KBM-7 (cell line): ENCODE measurements at regions not wholly inside any gene's neighbourhood (a gene's known extent, or its start where the extent isn't known, plus 50 kb on each side); places are given as distances from the start of the nearest gene placed in this dataset.
A peak's percentile ranks its signal among the peaks of the same experiment; 100 is the strongest.

Experiments
- DNase-seq: peaks from one replicate; pipeline ENCODE4 v3.0.0-alpha.2; 2015
- in situ Hi-C: fragments of 300-500 bp; cut with MboI; formaldehyde crosslinking; loops from 2 replicates; pipeline ENCODE4 v1.14.3; 2020; ENCODE audit warnings: low sequenced_read_pairs, low pct_unique_long_range_greater_than_20kb, mixed read lengths

- DNase-seq, result no peak
- in situ Hi-C loops, result no loop called here
Measured at GRCh38 chr7:42693722-42694121, 218.1 kb downstream of the C7orf25 start.

GRCh38 chr7:42692621-42693020, 219.2 kb downstream of the C7orf25 start:
- in situ Hi-C loops, result no loop called here

GRCh38 chr7:42690794-42691639, 220.9 kb downstream of the C7orf25 start:
- peak; percentile 42 for DNase-seq

More at GRCh38 chr7:42692621-42693020, 219.2 kb downstream of the C7orf25 start:
- DNase-seq, result no peak

GRCh38 chr7:42689626-42690025, 222.2 kb downstream of the C7orf25 start:
- DNase-seq, result no peak
- in situ Hi-C loops, result no loop called here

More at GRCh38 chr7:42690794-42691639, 220.9 kb downstream of the C7orf25 start:
- in situ Hi-C loops, result no loop called here

GRCh38 chr7:42688056-42688371, 223.9 kb downstream of the C7orf25 start:
- in situ Hi-C loops, result no loop called here
- DNase-seq, result no peak

GRCh38 chr7:42687211-42688055, 224.4 kb downstream of the C7orf25 start:
- no peak for DNase-seq
- in situ Hi-C loops, result no loop called here

- no peak for DNase-seq
- in situ Hi-C loops, result no loop called here
Measured at GRCh38 chr7:42686594-42687156, 225.2 kb downstream of the C7orf25 start.

GRCh38 chr7:42685911-42686310, 226.0 kb downstream of the C7orf25 start:
- DNase-seq, result no peak
- in situ Hi-C loops, result no loop called here

- DNase-seq, result no peak
- in situ Hi-C loops, result no loop called here
Measured at GRCh38 chr7:42677751-42678699, 233.8 kb downstream of the C7orf25 start.

GRCh38 chr7:42674541-42674940, 237.3 kb downstream of the C7orf25 start:
- DNase-seq, result no peak
- in situ Hi-C loops, result no loop called here

GRCh38 chr7:42673951-42674350, 237.9 kb downstream of the C7orf25 start:
- no peak for DNase-seq
- in situ Hi-C loops, result no loop called here

GRCh38 chr7:42672339-42672999, 239.4 kb downstream of the C7orf25 start:
- DNase-seq, result no peak
- in situ Hi-C loops, result no loop called here

GRCh38 chr7:42671627-42672026, 240.2 kb downstream of the C7orf25 start:
- in situ Hi-C loops, result no loop called here
- DNase-seq, result no peak

- in situ Hi-C loops, result no loop called here
- no peak for DNase-seq
Measured at GRCh38 chr7:42666994-42667393, 244.9 kb downstream of the C7orf25 start.

- in situ Hi-C loops, result no loop called here
- DNase-seq, result no peak
Measured at GRCh38 chr7:42662862-42663261, 249.0 kb downstream of the C7orf25 start.

- no peak for DNase-seq
- in situ Hi-C loops, result no loop called here
Measured at GRCh38 chr7:42661312-42661711, 250.6 kb downstream of the C7orf25 start.

GRCh38 chr7:42650701-42651100, 261.2 kb downstream of the C7orf25 start:
- DNase-seq, result no peak
- in situ Hi-C loops, result no loop called here

GRCh38 chr7:42650171-42650570, 261.7 kb downstream of the C7orf25 start:
- in situ Hi-C loops, result no loop called here
- DNase-seq, result no peak
